ENCODE measurements at regions not wholly inside any gene's neighbourhood (a gene's known extent, or its start where the extent isn't known, plus 50 kb on each side); places are given as distances from the start of the nearest gene placed in this dataset.

DNA sequence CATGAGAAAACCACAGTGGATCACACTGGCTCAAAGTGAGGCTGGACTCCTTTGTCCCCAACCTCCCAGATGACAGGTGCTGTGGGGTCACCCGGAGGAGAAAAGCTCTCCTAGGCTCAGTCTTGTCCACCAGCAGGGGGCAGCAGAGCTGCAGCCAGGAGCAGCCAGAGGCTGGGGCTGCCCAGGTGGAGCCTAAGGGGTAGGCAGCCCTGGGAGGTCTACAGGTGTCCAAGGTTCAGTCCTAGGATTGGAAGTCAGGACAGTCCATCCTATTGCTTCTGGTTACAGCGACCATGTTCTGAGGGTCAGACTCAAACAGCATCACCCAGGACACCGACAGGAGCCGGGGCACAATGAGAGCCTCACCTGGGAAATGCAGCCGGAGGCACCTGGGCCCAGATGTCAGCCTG lies 77.6 kb upstream of the IGLL5 start:
- H4K20me1 ChIP-seq (ENCODE audit: insufficient read depth, poor library complexity, severe bottlenecking), result no peaks in the 10 kb centered on the region
- H3K4me2 ChIP-seq, result no peak overlapping the region
- 60% methylated on average over 5 of the region's 5 CpGs for WGBS (ENCODE audit: low lambda C conversion rate, missing lambda C conversion rate)
- no peak overlapping the region for H3K4me3 ChIP-seq
- H2AFZ ChIP-seq, result no peak overlapping the region
- H3K27ac ChIP-seq, result no peak overlapping the region
- no peaks in the 10 kb centered on the region for H3K79me2 ChIP-seq
- H3K9me2 ChIP-seq (replicated peaks; ENCODE audit: insufficient read depth), result no peaks in the 10 kb centered on the region
- no peaks in the 10 kb centered on the region for H3K4me1 ChIP-seq (ENCODE audit: insufficient read depth)
- no peaks in the 10 kb centered on the region for H3K36me3 ChIP-seq (replicated peaks; ENCODE audit: insufficient read depth, low read depth)
- H3K9me3 ChIP-seq (ENCODE audit: low read depth), result no peaks in the 10 kb centered on the region
- DNase-seq (ENCODE audit: low spot score), result peak; percentile 77
- H3K27me3 ChIP-seq, result peaks cover 12% of the 10 kb centered on the region
- no peak for TF ChIP-seq EZH2phosphoT487 (IDR thresholded peaks at IDR 0.05; ENCODE audit: low read depth, severe bottlenecking, unreplicated experiment)
- TF ChIP-seq CTCF (IDR thresholded peaks at IDR 0.05; ENCODE audit: poor library complexity), result peak; percentile 71

- peak; percentile 27 for DNase-seq (ENCODE audit: low spot score)
- no peaks in the 10 kb centered on the region for H3K36me3 ChIP-seq (replicated peaks; ENCODE audit: insufficient read depth, low read depth)
- no peaks in the 10 kb centered on the region for H4K20me1 ChIP-seq (ENCODE audit: insufficient read depth, poor library complexity, severe bottlenecking)
- no peak overlapping the region for H2AFZ ChIP-seq
- H3K9me2 ChIP-seq (replicated peaks; ENCODE audit: insufficient read depth), result no peaks in the 10 kb centered on the region
- H3K27ac ChIP-seq, result no peak overlapping the region
- TF ChIP-seq EZH2phosphoT487 (IDR thresholded peaks at IDR 0.05; ENCODE audit: low read depth, severe bottlenecking, unreplicated experiment), result no peak
- TF ChIP-seq CTCF (IDR thresholded peaks at IDR 0.05; ENCODE audit: poor library complexity), result no peak
- TF ChIP-seq EZH2 (IDR thresholded peaks at IDR 0.05; ENCODE audit: borderline replicate concordance), result no peak
- H3K79me2 ChIP-seq, result no peaks in the 10 kb centered on the region
- no peak overlapping the region for H3K4me3 ChIP-seq
- H3K4me1 ChIP-seq (ENCODE audit: insufficient read depth), result no peaks in the 10 kb centered on the region
- WGBS (ENCODE audit: low lambda C conversion rate, missing lambda C conversion rate), result 72% methylated on average over 8 of the region's 8 CpGs
- H3K9me3 ChIP-seq (ENCODE audit: low read depth), result no peaks in the 10 kb centered on the region
- no peak overlapping the region for H3K4me2 ChIP-seq
- peaks cover 12% of the 10 kb centered on the region for H3K27me3 ChIP-seq
These were observed 77.1 kb upstream of the IGLL5 start for GRCh38 chr22:22810471-22810870.

DNA sequence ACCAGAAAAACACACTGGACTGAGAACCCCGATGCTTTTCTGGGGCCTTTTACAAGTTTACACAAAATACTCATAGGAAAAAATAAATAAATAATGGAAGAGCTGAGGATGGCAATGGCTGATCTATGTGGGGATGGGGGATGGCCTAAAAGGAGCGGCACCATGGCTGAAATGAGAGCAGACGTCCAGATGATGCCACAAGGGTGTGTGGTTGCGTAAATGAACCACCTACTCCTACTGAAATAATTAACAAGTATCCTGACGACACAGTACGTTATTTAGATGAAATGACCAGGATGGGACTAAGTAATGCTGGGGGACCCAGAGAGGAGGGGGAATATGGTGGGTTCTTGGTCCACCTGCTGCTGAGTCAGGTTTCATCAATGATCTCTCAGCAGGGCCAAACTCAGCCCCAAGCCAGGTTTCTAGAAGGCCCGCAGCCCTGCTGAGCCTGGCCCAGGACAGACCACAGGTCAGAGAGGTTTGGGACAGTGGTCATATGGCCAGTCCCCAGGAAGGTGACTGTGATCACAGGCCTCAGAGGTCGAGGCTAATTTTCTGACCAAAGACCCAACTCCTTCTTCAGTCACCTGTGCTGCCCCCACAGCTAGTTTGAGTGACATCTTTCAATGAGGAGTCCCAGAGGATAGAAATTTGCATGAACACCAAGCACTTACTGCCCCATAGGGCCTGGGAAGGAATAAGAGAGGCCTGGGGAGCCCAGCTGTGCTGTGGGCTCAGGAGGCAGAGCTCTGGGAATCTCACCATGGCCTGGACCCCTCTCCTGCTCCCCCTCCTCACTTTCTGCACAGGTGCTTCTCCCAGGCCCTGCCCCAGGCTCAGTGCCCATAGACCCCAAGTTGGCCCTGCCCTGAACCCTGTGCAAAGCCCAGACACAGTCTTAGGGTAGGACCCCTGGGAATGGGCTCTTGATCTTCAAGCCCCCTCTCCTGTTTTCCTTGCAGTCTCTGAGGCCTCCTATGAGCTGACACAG lies 76.3 kb upstream of the IGLL5 start:
- Histone ChIP-seq H3K4me1 (ENCODE audit: insufficient read depth) (no peaks in the 10 kb centered on the region), H3K9me3 (ENCODE audit: low read depth) (no peaks in the 10 kb centered on the region), H3K27ac (no peak overlapping the region), H3K4me2 (no peak overlapping the region), H3K79me2 (no peaks in the 10 kb centered on the region), H3K4me3 (no peak overlapping the region), H4K20me1 (ENCODE audit: insufficient read depth, poor library complexity, severe bottlenecking) (no peaks in the 10 kb centered on the region), H3K27me3 (peaks cover 12% of the 10 kb centered on the region), H3K36me3 (replicated peaks; ENCODE audit: insufficient read depth, low read depth) (no peaks in the 10 kb centered on the region), H3K9me2 (replicated peaks; ENCODE audit: insufficient read depth) (no peaks in the 10 kb centered on the region), H2AFZ (no peak overlapping the region)
- TF ChIP-seq EZH2 (IDR thresholded peaks at IDR 0.05; ENCODE audit: borderline replicate concordance), result no peak
- DNase-seq (ENCODE audit: low spot score), result no peak
- WGBS (ENCODE audit: low lambda C conversion rate, missing lambda C conversion rate), result 89% methylated on average over 8 of the region's 8 CpGs

All from hepatocyte (in vitro differentiated cells).